ENCODE measurements at regions not wholly inside any gene's neighbourhood (a gene's known extent, or its start where the extent isn't known, plus 50 kb on each side); places are given as distances from the start of the nearest gene placed in this dataset.
"Not testable (repeated sequence)": the region's sequence is repeated elsewhere in the genome, so short reads cannot be mapped to it uniquely, and the experiment has no call there.

GRCh38 chr22:22785316-22786065 lies 102.1 kb upstream of the IGLL5 start:
- DNase-seq = no peak

- DNase-seq = no peak
Observed at GRCh38 chr22:22786301-22787115, 101.1 kb upstream of the IGLL5 start.

DNA sequence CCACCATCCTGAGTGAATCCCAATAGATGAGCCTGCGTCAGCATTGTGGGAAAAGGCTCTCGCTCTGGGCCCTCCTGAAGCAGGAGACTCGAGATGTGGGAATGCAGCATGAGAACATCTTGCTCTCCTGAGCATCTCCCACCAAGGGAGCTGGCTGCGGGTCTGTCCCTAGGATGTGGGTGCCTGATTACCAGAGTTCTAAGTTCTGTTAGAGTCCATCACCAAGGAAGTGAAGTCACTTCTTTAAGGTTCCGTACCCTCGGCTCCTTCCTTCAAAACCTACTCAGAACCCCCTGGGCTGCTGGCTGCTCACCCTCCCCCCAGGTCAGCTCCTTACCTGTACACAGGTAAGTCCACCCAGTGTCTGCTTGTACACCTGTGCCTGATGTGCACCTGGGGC lies 100.5 kb upstream of the IGLL5 start:
- DNase-seq = no peak

DNA sequence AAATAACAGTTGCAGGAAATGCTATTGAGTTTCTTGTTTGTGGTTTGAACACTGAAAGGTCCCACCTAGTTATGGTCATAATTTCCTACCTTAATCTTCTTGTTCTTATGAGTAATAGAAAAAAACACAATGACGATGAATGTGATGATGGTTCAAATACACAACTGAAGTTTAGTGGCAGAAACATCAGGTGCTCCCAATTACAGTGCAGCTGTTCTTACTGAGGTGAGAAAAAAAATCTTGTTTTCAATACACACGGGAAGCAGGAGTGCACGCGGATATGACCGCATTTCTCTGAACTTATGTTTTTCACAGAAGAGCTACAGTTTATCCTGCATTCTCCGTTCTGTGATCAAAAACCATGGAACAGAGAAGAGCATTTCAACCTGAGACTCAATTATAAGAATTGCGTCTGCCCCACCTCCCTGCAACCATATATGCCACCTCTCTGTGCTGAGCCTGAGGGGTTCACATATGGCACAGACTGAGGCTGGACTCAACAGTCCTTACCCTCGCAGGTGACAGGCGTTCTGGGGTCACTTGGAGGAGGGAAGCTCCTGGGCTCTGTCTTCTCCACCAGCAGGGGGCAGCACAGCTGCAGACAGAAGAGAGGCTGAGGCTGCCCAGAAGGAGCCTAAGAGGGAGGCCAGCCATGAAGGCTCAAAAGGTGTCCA lies 99.7 kb upstream of the IGLL5 start:
- peak; percentile 73 for DNase-seq

- DNase-seq = no peak
Observed at GRCh38 chr22:22788460-22789037, 99.1 kb upstream of the IGLL5 start.

DNA sequence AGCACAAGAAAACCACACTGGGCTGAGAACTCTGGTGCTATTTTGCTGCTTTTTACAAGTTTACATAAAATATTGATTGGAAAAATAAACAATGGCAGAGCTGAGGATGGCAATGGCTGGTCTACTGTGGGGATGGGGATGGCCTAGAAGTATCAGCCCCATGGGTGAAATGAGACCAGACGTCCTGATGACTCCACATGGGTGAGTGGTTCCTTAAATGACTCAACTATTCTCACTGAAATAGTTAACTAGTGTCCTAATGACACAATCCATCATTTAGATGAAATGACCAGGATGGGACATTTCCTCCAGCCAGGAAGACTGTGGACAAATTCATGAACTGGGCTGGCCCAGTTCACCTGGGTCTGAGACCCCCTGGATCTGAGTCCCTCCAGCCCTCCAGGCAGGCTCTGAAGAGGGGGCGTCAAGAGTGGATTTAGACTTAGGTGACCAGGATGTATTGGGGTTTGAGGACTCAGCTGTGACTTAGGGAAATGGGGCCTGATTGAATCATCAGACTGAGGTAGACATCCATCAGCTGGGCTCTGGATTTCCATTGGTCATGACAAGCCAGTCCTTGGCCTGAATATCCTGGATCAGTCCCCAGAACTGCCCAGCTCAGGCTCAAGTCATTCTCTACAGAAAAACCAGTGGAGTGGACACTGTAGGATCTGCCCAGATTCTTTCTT lies 98.2 kb upstream of the IGLL5 start:
- DNase-seq = no peak

DNA sequence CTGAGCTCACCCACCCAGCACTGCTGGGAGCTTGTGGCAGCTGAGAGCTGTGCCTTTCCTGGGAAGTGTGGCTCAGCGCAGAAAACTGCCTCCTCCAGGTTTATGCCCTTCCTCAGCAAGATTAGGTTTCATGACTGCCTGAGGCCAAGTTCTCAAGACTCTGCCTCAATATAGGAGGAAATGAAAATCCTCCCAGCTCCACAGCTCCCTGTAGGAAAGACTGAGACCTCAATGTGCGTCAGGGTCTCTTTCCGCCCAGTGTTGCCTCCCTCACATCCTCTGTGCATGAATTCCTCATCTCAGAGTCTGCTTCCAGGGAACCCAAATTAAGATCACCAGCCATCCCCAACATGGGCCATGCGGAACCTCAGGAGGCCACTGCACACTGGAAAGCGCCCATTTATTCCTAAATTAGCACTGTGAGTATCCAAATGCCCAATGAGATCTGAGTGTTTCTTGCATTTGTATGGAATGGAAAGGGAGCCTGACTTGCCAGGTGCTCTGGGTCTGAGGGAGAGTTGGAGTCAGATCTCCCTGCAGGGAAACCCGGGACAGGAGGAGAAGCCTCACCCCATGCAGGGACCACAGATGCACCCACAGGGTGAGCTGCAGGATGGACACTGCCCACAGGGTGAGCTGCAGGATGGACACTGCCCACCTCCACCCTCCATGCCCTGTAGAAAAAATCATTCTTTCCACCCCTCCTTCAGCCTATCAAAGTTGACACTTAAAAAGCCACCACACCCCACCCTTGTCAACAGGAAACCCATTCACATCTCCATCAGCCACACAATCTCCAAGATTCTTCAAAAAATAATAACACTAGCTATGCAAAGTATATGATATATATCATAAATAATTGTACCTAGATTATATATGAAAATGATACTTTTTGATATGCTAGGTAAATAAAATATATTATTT lies 97.4 kb upstream of the IGLL5 start:
- DNase-seq = no peak

DNA sequence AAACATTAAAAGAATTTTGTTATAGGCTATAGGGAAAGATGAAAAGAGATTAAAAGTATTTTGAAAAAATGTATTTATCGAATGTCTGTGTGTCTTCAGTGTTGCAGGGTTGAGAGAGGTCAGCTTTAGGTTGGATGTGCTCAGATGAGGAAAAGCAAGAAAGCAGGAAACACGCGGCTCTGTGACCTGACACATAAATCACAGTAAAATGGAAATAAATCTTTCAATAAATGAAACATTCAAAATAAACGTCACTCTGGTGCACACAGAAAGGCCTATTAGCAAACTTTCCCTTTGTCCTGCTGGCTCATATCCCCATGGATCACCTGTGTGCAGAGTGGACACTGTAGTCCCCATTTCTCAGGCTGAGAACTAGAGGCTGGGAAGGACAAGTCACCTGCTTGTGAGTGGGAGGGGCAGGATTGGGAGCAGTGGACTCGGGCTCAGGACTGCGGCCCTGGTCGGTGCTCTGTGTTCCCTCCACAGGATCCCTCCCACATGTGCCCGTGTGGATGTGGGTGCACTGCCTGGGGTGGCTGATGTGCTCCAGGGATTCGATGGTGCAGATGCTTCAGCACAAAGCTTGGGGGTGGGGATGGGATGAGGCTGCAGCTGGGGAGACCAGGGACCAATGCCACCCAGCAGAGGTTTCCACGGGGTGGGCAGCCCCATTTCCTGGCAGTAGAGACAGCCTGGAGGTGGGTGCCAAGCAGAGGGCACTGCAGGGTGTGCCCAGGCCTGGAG lies 96.0 kb upstream of the IGLL5 start:
- no peak for DNase-seq

DNA sequence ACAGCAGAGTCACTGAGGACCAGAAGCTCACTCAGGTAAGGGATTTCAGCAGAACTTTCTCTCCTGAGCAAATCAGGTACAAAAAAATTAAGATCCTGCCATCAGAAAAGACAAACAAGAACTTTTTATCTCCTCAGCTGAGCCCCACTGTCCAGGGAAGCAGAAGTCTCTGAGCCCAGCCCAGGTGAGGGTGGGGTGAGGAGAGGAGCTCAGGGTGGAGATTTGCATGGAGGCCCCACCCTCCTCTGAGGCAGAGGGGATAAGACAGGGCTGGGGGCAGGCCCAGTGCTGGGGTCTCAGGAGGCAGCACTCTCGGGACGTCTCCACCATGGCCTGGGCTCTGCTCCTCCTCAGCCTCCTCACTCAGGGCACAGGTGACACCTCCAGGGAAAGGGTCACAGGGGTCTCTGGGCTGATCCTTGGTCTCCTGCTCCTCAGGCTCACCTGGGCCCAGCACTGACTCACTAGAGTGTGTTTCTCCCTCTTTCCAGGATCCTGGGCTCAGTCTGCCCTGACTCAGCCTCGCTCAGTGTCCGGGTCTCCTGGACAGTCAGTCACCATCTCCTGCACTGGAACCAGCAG lies 95.3 kb upstream of the IGLL5 start:
- DNase-seq = not testable (repeated sequence)

DNA sequence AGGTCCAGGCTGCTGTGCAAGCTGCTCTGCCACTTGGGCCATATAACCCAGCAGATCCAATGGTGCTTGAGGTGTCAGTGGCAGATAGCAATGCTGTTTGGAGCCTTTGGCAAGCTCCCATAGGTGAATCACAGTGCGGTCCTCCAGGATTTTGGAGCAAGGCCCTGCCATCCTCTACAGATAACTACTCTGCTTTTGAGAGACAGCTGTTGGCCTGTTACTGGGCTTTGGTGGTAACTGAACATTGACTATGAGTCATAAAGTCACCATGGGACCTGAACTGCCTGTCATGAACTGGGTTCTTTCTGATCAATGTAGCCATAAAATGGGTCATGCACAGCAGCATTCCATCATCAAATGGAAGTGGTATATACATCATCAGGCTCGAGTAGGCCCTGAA lies 92.0 kb upstream of the IGLL5 start:
- DNase-seq = not testable (repeated sequence)

GRCh38 chr22:22796724-22797123 lies 90.9 kb upstream of the IGLL5 start:
- DNase-seq = no peak

GRCh38 chr22:22798232-22798616 lies 89.4 kb upstream of the IGLL5 start:
- no peak for DNase-seq

- DNase-seq = no peak
Observed at GRCh38 chr22:22798716-22799115, 88.9 kb upstream of the IGLL5 start.

- DNase-seq = no peak
Observed at GRCh38 chr22:22799561-22799960, 88.1 kb upstream of the IGLL5 start.

GRCh38 chr22:22800716-22801115 lies 86.9 kb upstream of the IGLL5 start:
- DNase-seq = no peak

GRCh38 chr22:22802339-22802970 lies 85.2 kb upstream of the IGLL5 start:
- DNase-seq = peak; percentile 57

DNA sequence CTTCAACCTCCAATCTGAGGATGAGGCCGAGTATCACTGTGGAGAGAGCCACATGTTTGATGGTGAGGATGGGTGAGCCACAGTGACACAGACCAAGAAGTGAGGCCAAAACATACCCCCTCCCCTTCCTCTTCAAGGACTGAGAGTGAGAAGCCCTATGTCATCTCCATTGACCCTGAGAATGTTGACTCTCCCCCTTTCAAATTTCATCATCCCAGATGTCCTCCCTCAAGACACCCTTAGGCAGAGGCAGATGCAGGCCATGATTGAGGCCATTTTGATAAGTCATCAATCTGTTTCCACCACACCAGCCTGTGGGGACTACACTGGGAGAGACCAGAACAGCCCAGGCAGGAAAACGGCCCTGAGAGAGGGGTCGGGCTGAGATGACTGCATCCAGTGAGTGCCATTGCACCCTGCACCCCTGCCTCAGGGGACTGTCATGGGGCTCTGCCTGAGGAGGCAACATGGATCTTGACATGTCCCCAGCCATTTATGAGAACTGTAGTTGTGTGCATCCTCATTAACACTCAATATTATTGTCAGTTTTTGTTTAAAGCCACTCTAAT lies 84.2 kb upstream of the IGLL5 start:
- no peak for DNase-seq

- peak; percentile 69 for DNase-seq
Observed at GRCh38 chr22:22810018-22810427, 77.6 kb upstream of the IGLL5 start.

GRCh38 chr22:22810471-22810870 lies 77.1 kb upstream of the IGLL5 start:
- DNase-seq = no peak
